ENCODE measurements at regions not wholly inside any gene's neighbourhood (a gene's known extent, or its start where the extent isn't known, plus 50 kb on each side); places are given as distances from the start of the nearest gene placed in this dataset.
A peak's percentile ranks its signal among the peaks of the same experiment; 100 is the strongest.

GRCh38 chr15:94100863-94101262 is 130.5 kb upstream of the MCTP2 start:
- no peak for DNase-seq (ENCODE audit: low read depth)

- no peak for DNase-seq (ENCODE audit: low read depth)
Observed at GRCh38 chr15:94099574-94099960, 131.8 kb upstream of the MCTP2 start.

GRCh38 chr15:94098921-94099573 is 132.3 kb upstream of the MCTP2 start:
- peak; percentile 36 for DNase-seq (ENCODE audit: low read depth)

GRCh38 chr15:94097552-94097951 is 133.8 kb upstream of the MCTP2 start:
- peak; percentile 19 for DNase-seq (ENCODE audit: low read depth)

GRCh38 chr15:94094310-94094709 is 137.1 kb upstream of the MCTP2 start:
- no peak for DNase-seq (ENCODE audit: low read depth)

GRCh38 chr15:94086341-94086740 is 145.0 kb upstream of the MCTP2 start:
- peak; percentile 9 for DNase-seq (ENCODE audit: low read depth)

GRCh38 chr15:94083467-94084052 is 147.8 kb upstream of the MCTP2 start:
- DNase-seq (ENCODE audit: low read depth) = peak; percentile 60

GRCh38 chr15:94081829-94082228 is 149.5 kb upstream of the MCTP2 start:
- no peak for DNase-seq (ENCODE audit: low read depth)

GRCh38 chr15:94080989-94081605 is 150.3 kb upstream of the MCTP2 start:
- DNase-seq (ENCODE audit: low read depth) = peak; percentile 11

- peak; percentile 44 for DNase-seq (ENCODE audit: low read depth)
Observed at GRCh38 chr15:94080416-94080815, 150.9 kb upstream of the MCTP2 start.

- DNase-seq (ENCODE audit: low read depth) = no peak
Observed at GRCh38 chr15:94079968-94080367, 151.4 kb upstream of the MCTP2 start.

GRCh38 chr15:94079459-94079858 is 151.9 kb upstream of the MCTP2 start:
- DNase-seq (ENCODE audit: low read depth) = no peak

GRCh38 chr15:94077938-94078337 is 153.4 kb upstream of the MCTP2 start:
- no peak for DNase-seq (ENCODE audit: low read depth)

GRCh38 chr15:94075349-94075748 is 156.0 kb upstream of the MCTP2 start:
- DNase-seq (ENCODE audit: low read depth) = no peak

GRCh38 chr15:94070356-94071295 is 160.7 kb upstream of the MCTP2 start:
- peak; percentile 54 for DNase-seq (ENCODE audit: low read depth)

- no peak for DNase-seq (ENCODE audit: low read depth)
Observed at GRCh38 chr15:94069844-94070243, 161.5 kb upstream of the MCTP2 start.

- DNase-seq (ENCODE audit: low read depth) = no peak
Observed at GRCh38 chr15:94066811-94067210, 164.6 kb upstream of the MCTP2 start.

GRCh38 chr15:94066046-94066445 is 165.3 kb upstream of the MCTP2 start:
- no peak for DNase-seq (ENCODE audit: low read depth)

- DNase-seq (ENCODE audit: low read depth) = no peak
Observed at GRCh38 chr15:94064676-94065313, 166.6 kb upstream of the MCTP2 start.

GRCh38 chr15:94061041-94061440 is 170.3 kb upstream of the MCTP2 start:
- no peak for DNase-seq (ENCODE audit: low read depth)

GRCh38 chr15:94059013-94059587 is 172.3 kb upstream of the MCTP2 start:
- no peak for DNase-seq (ENCODE audit: low read depth)

- DNase-seq (ENCODE audit: low read depth) = no peak
Observed at GRCh38 chr15:94057305-94057704, 174.1 kb upstream of the MCTP2 start.

All from EH (cell line).